HG02852 (cell line): ENCODE measurements at regions not wholly inside any gene's neighbourhood (a gene's known extent, or its start where the extent isn't known, plus 50 kb on each side); places are given as distances from the start of the nearest gene placed in this dataset.

Experiments used
- ATAC-seq: cut with Tn5 transposase; IDR thresholded peaks from one replicate; pipeline ENCODE4 v1.9.1; 2021; ENCODE audit warnings: mild to moderate bottlenecking, moderate library complexity; ENCODE audit not compliant: unreplicated experiment

DNA sequence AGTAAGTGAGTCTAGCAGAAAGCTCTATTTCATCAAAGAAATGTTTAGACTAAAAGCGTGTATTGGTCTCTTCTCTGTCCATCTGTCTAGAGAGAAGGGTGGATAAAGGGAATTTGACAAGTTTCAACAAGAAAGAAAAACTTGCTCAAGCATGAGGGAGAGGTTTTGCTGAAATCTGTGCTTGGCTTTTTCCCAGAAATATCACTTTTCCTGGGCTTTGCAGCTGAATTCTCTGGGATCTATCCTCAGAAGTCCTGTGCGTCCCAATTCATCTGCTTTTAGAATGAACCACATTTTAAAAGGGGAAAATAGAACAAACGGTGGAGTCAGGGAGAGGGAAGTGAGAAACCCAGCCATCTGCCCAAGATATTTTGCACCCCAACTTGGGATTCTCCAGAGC lies 59.6 kb upstream of the CELF2 start:
- ATAC-seq, result no peak

DNA sequence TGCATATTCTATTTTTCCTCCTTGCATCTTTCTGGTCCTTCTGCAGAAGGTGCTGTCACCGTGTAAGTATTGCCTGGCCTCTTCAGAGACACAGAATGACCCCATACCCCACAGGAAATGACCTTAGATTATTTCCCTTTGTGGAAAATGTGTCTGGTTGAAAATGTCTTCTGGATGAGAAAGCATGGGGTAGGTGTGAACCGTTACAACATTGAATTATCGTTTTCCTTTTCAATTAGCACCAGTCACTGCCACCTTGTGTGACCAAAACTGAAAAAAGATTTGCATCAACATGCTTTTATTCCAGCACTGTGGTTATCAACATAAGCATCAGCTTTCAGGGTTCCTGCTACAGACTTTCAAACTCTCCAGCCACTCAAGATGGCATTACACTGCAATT lies 58.0 kb upstream of the CELF2 start:
- no peak for ATAC-seq

DNA sequence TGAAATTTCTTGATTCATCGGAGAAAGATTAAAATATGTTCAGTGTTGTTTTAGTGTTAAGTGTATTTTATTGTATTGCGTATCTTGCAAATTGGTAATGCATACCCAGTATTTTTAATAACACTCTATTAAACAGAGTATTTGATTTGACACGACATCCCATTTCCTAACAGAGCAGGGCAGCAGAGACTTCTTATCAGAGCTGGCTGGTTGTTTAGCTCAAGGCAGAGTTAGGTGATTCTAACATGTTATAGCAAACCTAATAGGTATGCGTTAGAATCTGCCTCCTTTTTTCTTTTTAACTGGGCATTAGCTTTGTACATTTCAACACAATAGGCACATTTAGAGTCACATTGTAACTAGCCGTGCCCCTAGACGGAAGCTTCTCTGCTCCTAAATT lies 57.1 kb upstream of the CELF2 start:
- ATAC-seq, result no peak

GRCh38 chr10:10961072-10961471 lies 56.6 kb upstream of the CELF2 start:
- ATAC-seq, result no peak

DNA sequence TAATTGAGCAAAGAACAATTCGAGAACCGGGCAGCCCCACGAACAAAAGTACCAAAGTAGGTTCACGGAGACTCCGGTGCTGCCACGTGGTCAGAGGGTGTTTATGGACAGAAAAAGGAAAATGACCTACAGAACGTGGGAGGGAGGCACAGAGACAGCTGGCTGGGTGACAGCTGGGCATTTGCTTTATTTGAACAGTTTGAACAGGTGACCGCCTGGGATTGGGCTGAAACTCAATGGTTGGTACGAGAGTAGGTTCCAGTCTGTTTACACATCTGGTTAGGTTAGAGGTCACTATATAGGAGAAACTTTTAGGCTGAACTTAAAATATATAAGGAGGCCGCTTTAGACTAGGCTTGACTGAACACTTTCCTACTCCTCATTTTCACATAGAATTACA lies 50.6 kb upstream of the CELF2 start:
- no peak for ATAC-seq

- ATAC-seq, result no peak
Observed at GRCh38 chr10:10967581-10968256, 50.0 kb upstream of the CELF2 start.
